Activated T-helper 2 cell treated with anti-CD3 and anti-CD28 coated beads, Interferon-gamma antibody, Interleukin-2, Interleukin-4, amounts not matched to agents 10 μg/mL and 5 μg/mL and 100 μg/mL, durations not matched to agents 14 hours and 24 hours and 36 hours (primary cell): ENCODE measurements at regions not wholly inside any gene's neighbourhood (a gene's known extent, or its start where the extent isn't known, plus 50 kb on each side); places are given as distances from the start of the nearest gene placed in this dataset.
"Not testable (repeated sequence)": the region's sequence is repeated elsewhere in the genome, so short reads cannot be mapped to it uniquely, and the experiment has no call there.

Source experiments
- DNase-seq: peaks from one replicate; pipeline ENCODE4 v3.0.0; 2021; ENCODE audit warnings: low spot score
- H3K27ac Mint-ChIP-seq: one replicate; pipeline ENCODE4 v1.8.0; 2021; ENCODE audit warnings: mixed read lengths
- H3K27me3 Mint-ChIP-seq: one replicate; pipeline ENCODE4 v1.8.0; 2021; ENCODE audit warnings: low read depth, mixed read lengths
- H3K36me3 Mint-ChIP-seq: one replicate; pipeline ENCODE4 v1.8.0; 2021; ENCODE audit warnings: low read depth, mixed read lengths
- H3K4me1 Mint-ChIP-seq: one replicate; pipeline ENCODE4 v1.8.0; 2021; ENCODE audit warnings: low read depth, mixed read lengths
- H3K4me3 Mint-ChIP-seq: one replicate; pipeline ENCODE4 v1.8.0; 2021; ENCODE audit warnings: low read depth, mild to moderate bottlenecking, moderate library complexity, mixed read lengths
- H3K9me3 Mint-ChIP-seq: one replicate; pipeline ENCODE4 v1.8.0; 2021; ENCODE audit warnings: mixed read lengths
- intact Hi-C: fragments of 100-400 bp; cut with micrococcal nuclease; formaldehyde crosslinking; loops from one replicate; pipeline ENCODE4 v1.15.1; 2023

GRCh38 chr7:78862-79261, 113.5 kb upstream of the FAM20C start:
- H3K9me3 Mint-ChIP-seq, H3K27ac Mint-ChIP-seq, DNase-seq, H3K27me3 Mint-ChIP-seq, intact Hi-C loops, H3K4me1 Mint-ChIP-seq, H3K36me3 Mint-ChIP-seq, H3K4me3 Mint-ChIP-seq: not testable (repeated sequence)

DNA sequence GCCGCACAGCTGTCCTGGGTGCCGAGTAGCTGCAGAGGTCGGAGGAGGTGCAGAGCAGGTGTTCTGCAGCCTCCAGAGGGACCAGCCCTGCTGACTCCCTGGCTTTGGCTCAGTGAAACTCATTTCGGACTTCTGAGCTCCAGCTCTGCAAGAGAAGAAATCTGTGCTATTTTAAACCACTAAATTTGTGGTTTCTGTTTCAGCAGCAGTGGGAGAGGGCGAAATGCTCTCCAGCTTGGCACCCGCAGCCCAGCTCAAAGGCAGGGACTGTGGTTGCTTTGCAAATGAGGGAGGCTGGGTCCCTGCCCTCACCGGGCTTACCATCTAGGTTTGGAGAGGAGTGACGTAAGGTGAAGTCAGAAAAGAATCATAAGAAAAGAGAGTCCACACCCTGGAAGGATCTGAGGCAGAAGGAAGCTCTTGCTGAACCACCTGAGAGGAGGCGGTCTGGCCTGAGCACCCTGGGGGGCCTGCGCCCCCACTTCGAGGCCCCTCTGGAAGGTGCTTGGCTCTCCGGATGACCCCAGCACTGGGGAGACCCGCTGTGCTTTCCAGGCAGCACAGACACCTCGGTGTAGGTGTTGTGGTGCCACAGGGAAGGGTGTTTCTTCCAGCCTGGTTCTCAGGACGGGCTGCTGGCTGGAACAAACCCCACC, 112.8 kb upstream of the FAM20C start:
- H3K36me3 Mint-ChIP-seq, DNase-seq, H3K27me3 Mint-ChIP-seq, intact Hi-C loops, H3K9me3 Mint-ChIP-seq, H3K27ac Mint-ChIP-seq, H3K4me3 Mint-ChIP-seq, H3K4me1 Mint-ChIP-seq: not testable (repeated sequence)

GRCh38 chr7:80259-81067, 111.9 kb upstream of the FAM20C start:
- H3K27ac Mint-ChIP-seq, result no peak overlapping the region
- intact Hi-C loops, result no loop called here

DNA sequence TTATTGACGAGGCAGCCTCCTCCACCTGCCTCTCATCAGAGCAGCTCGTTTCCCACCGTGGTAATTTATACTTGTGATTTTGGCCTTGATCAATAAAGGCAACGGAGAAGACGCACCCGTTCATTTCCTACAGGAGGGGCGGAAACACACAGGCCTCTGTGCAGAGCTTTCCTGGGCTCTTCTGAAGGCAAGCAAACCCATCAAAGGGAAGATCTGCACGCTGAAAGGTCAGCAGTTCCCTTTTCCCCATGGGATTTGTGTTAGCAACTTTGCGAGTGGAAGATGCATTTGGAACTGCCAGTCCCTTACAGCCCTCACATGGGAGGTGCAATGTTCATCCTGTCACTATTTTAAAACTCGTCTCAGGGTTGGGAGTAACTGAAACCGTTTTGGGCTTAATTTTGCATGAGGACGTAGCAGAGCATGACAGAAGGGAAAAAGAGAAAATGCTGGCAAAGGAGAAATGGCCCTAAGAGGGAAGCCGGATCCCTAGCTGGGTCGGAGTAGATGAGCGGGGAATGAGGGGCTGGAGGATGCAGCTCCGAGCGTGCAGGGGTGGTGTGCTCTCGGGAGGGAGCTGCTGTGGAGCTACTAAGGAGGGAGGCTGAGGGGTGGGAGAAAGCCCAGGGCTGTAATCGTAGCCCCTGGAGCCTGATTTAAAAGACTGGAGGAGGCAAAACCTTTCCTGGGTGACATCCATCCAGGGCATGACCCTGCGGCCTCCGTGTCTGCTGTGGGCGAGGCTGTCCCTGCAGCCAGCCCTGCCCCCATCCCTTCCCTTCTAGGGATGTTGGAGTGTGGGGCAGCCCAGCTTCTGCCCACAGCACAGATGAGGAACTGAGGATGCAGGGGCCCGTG, 111.1 kb upstream of the FAM20C start:
- no peak for DNase-seq
- Mint-ChIP-seq H3K9me3 (no peaks in the 10 kb centered on the region), H3K27me3 (no peaks in the 10 kb centered on the region), H3K36me3 (no peaks in the 10 kb centered on the region), H3K4me3 (no peak overlapping the region), H3K4me1 (no peaks in the 10 kb centered on the region), H3K27ac (no peak overlapping the region)
- intact Hi-C loops, result no loop called here

More at GRCh38 chr7:80259-81067, 111.9 kb upstream of the FAM20C start:
- Mint-ChIP-seq H3K27me3 (no peaks in the 10 kb centered on the region), H3K36me3 (no peaks in the 10 kb centered on the region), H3K4me3 (no peak overlapping the region), H3K9me3 (no peaks in the 10 kb centered on the region), H3K4me1 (no peaks in the 10 kb centered on the region)
- DNase-seq, result no peak

DNA sequence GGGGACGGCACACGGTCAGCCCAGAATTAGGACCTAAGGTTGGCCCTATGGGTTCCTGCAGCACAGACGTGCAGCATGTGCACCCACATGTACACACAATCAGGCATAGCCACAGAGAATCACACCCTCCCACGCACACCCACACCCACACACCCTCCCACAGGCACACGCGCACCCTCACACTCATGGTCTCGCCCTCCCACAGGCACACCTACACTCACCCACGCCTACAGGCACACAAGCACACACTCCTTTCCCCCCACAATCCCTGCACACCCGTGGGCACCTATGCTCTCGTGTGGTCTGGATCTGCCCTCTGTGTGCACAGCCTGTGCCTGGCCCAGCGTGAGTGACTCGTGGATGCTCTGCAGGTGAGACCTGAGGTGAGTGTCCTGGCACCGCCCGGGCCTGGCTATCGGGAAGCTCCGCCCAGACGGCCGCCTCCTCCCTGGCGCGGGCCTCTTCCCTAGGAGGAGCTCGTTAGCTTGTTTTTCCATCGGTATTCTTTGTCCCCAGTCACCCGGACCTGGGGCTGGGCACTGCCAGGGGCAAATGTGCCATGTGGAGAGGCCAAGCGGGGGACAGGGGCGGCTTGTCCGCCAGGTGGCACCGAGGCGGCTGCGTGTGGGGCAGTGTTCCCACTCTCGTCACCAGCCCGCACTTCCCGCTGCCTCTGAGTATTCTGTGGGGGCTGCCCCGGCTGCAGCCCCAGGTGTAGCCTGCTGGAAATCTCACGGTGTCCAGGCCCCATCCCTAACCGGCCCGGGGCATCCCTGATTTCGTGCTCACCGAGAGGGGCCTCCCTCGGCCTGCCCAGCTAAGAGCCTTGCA, 110.2 kb upstream of the FAM20C start:
- Mint-ChIP-seq H3K4me3 (no peak overlapping the region), H3K4me1 (no peaks in the 10 kb centered on the region), H3K9me3 (no peaks in the 10 kb centered on the region), H3K36me3 (no peaks in the 10 kb centered on the region), H3K27me3 (no peaks in the 10 kb centered on the region), H3K27ac (no peak overlapping the region)
- no peak for DNase-seq
- intact Hi-C loops, result no loop called here

DNA sequence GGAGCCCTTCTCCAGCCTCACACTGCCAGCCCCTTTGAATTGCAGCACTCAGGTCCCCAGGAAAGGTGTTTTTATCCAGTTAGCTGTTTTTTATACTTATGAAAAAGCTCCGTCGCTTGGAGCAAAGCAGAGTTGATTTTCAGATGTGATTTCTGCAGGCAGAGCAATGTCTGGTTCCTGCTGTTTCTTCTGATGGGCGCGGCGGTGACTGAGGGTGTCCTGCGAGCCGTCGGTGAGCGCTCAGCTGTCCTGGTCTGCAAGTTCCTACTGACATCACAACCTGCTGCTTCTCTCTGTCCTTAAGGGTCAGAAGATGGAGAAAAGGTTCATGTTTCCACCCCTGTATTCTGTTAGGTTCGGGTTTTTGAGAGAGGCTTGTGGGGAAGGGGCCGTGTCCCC, 109.6 kb upstream of the FAM20C start:
- intact Hi-C loops, result no loop called here
- Mint-ChIP-seq H3K4me1 (no peaks in the 10 kb centered on the region), H3K27ac (no peak overlapping the region), H3K36me3 (no peaks in the 10 kb centered on the region), H3K9me3 (no peaks in the 10 kb centered on the region), H3K27me3 (no peaks in the 10 kb centered on the region), H3K4me3 (no peak overlapping the region)
- no peak for DNase-seq

DNA sequence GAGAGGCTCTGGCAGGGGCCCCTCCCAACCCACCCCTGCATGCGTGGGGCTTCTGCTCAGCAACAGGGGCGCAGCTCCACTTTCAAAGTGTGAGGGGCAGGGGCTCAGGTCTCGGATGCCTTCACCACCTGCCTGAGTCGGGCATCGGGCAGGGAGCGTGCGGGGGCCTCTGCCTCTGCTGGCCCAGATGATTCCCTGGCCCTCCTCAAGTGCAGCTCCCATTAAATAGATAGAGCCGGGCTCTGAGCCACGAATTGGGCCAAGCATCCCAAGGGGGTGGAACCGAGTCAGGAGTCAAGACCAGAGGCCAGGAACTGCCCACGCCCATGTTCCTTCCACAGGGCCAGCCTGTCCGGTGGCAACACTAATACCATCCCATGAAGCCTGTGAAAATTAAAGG, 108.9 kb upstream of the FAM20C start:
- Mint-ChIP-seq H3K4me1 (no peaks in the 10 kb centered on the region), H3K27me3 (no peaks in the 10 kb centered on the region), H3K27ac (no peak overlapping the region), H3K36me3 (no peaks in the 10 kb centered on the region), H3K9me3 (no peaks in the 10 kb centered on the region), H3K4me3 (no peak overlapping the region)
- DNase-seq, result no peak
- intact Hi-C loops, result no loop called here

DNA sequence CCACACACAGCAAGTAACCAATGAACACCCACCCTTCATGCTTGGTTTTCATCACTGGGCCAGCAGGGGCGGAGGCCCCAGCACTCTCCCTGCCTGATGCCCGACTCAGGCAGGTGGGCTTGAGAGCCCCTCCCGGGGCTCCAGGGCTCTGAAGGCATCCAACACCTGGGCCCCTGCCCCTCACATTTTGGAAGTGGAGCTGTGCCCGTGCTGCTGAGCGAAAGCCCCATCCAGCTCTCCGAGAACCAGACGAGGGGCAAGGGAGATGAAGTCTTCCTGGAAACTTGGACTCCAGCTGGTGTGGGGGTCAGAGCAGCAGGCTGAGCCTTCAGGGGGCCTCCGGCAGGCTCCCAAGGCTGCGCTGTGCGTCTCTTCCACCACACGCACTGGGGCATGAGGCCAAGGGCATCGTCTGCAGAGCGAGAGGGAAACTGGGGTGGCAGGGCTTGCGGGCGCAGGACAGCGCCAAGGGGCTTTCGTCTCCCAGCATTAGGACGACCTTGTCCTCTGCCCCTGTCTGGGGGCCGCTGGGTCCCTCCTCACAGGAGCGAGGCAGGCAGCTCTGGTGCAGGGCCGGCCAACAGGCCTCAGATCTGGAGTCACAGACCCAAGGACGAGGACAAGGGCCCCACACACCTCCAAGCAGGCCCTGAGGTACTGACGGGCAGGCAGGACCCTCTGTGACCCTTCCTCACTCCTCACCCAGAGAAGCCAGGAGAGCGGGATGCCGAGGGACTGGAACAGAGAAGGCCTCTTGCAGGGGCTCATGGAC, 108.3 kb upstream of the FAM20C start:
- Mint-ChIP-seq H3K4me1 (peaks cover 3% of the 10 kb centered on the region), H3K27ac (no peak overlapping the region), H3K4me3 (no peak overlapping the region), H3K27me3 (no peaks in the 10 kb centered on the region), H3K9me3 (no peaks in the 10 kb centered on the region), H3K36me3 (no peaks in the 10 kb centered on the region)
- intact Hi-C loops, result no loop called here
- no peak for DNase-seq

GRCh38 chr7:84633-85020, 107.7 kb upstream of the FAM20C start:
- no peaks in the 10 kb centered on the region for H3K27me3 Mint-ChIP-seq
- H3K4me1 Mint-ChIP-seq, result peaks cover 6% of the 10 kb centered on the region
- H3K9me3 Mint-ChIP-seq, result no peaks in the 10 kb centered on the region
- H3K36me3 Mint-ChIP-seq, result no peaks in the 10 kb centered on the region
- H3K27ac Mint-ChIP-seq, result no peak overlapping the region
- no peak overlapping the region for H3K4me3 Mint-ChIP-seq
- intact Hi-C loops, result no loop called here
- no peak for DNase-seq

- DNase-seq, result no peak
- H3K27ac Mint-ChIP-seq, result no peak overlapping the region
- intact Hi-C loops, result no loop called here
- no peaks in the 10 kb centered on the region for H3K36me3 Mint-ChIP-seq
- H3K4me1 Mint-ChIP-seq, result peaks cover 10% of the 10 kb centered on the region
- no peaks in the 10 kb centered on the region for H3K9me3 Mint-ChIP-seq
- no peak overlapping the region for H3K4me3 Mint-ChIP-seq
- H3K27me3 Mint-ChIP-seq, result no peaks in the 10 kb centered on the region
Measured at GRCh38 chr7:85074-85882, 107.1 kb upstream of the FAM20C start.

GRCh38 chr7:85883-86515, 106.4 kb upstream of the FAM20C start:
- Mint-ChIP-seq H3K9me3 (no peaks in the 10 kb centered on the region), H3K27me3 (no peaks in the 10 kb centered on the region), H3K4me1 (peaks cover 15% of the 10 kb centered on the region), H3K36me3 (no peaks in the 10 kb centered on the region), H3K4me3 (no peak overlapping the region), H3K27ac (no peak overlapping the region)
- intact Hi-C loops, result no loop called here
- no peak for DNase-seq
